ENCODE measurements at regions not wholly inside any gene's neighbourhood (a gene's known extent, or its start where the extent isn't known, plus 50 kb on each side); places are given as distances from the start of the nearest gene placed in this dataset.

- ChIA-PET POLR2A (no interaction called here), CTCF (no interaction called here)
- intact Hi-C loops (cut with micrococcal nuclease): no loop called here
- no peaks in the 10 kb centered on the region for H3K36me3 Mint-ChIP-seq (ENCODE audit: low read depth)
- DNase-seq: no peak
- H3K4me3 Mint-ChIP-seq: no peak overlapping the region
- TF ChIP-seq CTCF (IDR thresholded peaks at IDR 0.05): no peak
- ATAC-seq: no peak
- no peaks in the 10 kb centered on the region for H3K4me1 Mint-ChIP-seq (ENCODE audit: low read depth)
- H3K27me3 Mint-ChIP-seq: peaks cover 2% of the 10 kb centered on the region
- no peaks in the 10 kb centered on the region for H3K9me3 Mint-ChIP-seq
- no peak overlapping the region for H3K27ac Mint-ChIP-seq
Measured at GRCh38 chr21:16022921-16023320, 293.1 kb downstream of the USP25 start.

- no peaks in the 10 kb centered on the region for H3K27me3 Mint-ChIP-seq
- ATAC-seq: no peak
- intact Hi-C loops (cut with micrococcal nuclease): no loop called here
- no peaks in the 10 kb centered on the region for H3K4me1 Mint-ChIP-seq (ENCODE audit: low read depth)
- H3K4me3 Mint-ChIP-seq: no peak overlapping the region
- H3K27ac Mint-ChIP-seq: no peak overlapping the region
- CTCF ChIA-PET: no interaction called here
- H3K36me3 Mint-ChIP-seq (ENCODE audit: low read depth): no peaks in the 10 kb centered on the region
- POLR2A ChIA-PET: no interaction called here
- no peaks in the 10 kb centered on the region for H3K9me3 Mint-ChIP-seq
- DNase-seq: no peak
- no peak for TF ChIP-seq CTCF (IDR thresholded peaks at IDR 0.05)
Measured at GRCh38 chr21:16028142-16028541, 298.4 kb downstream of the USP25 start.

GRCh38 chr21:16028941-16029464 lies 299.2 kb downstream of the USP25 start:
- Mint-ChIP-seq H3K4me3 (no peak overlapping the region), H3K27me3 (no peaks in the 10 kb centered on the region), H3K4me1 (ENCODE audit: low read depth) (no peaks in the 10 kb centered on the region), H3K9me3 (no peaks in the 10 kb centered on the region), H3K27ac (no peak overlapping the region), H3K36me3 (ENCODE audit: low read depth) (no peaks in the 10 kb centered on the region)
- no peak for TF ChIP-seq CTCF (IDR thresholded peaks at IDR 0.05)
- CTCF ChIA-PET: no interaction called here
- intact Hi-C loops (cut with micrococcal nuclease): no loop called here
- POLR2A ChIA-PET: no interaction called here
- ATAC-seq (no peak), DNase-seq (no peak)

GRCh38 chr21:16033193-16033592 lies 303.4 kb downstream of the USP25 start:
- ChIA-PET CTCF (no interaction called here), POLR2A (no interaction called here)
- no peak overlapping the region for H3K27ac Mint-ChIP-seq
- H3K36me3 Mint-ChIP-seq (ENCODE audit: low read depth): no peaks in the 10 kb centered on the region
- no peaks in the 10 kb centered on the region for H3K9me3 Mint-ChIP-seq
- intact Hi-C loops (cut with micrococcal nuclease): no loop called here
- no peak overlapping the region for H3K4me3 Mint-ChIP-seq
- DNase-seq (no peak), ATAC-seq (no peak)
- peaks cover 4% of the 10 kb centered on the region for H3K4me1 Mint-ChIP-seq (ENCODE audit: low read depth)
- no peak for TF ChIP-seq CTCF (IDR thresholded peaks at IDR 0.05)
- H3K27me3 Mint-ChIP-seq: no peaks in the 10 kb centered on the region

GRCh38 chr21:16034446-16035190 lies 304.8 kb downstream of the USP25 start:
- POLR2A ChIA-PET: no interaction called here
- no peak for DNase-seq
- intact Hi-C loops (cut with micrococcal nuclease): no loop called here
- no peak overlapping the region for H3K27ac Mint-ChIP-seq
- H3K9me3 Mint-ChIP-seq: no peaks in the 10 kb centered on the region
- no peak for TF ChIP-seq CTCF (IDR thresholded peaks at IDR 0.05)
- H3K4me1 Mint-ChIP-seq (ENCODE audit: low read depth): peaks cover 4% of the 10 kb centered on the region
- no peaks in the 10 kb centered on the region for H3K36me3 Mint-ChIP-seq (ENCODE audit: low read depth)
- no peak for ATAC-seq
- H3K27me3 Mint-ChIP-seq: peaks cover 2% of the 10 kb centered on the region
- no peak overlapping the region for H3K4me3 Mint-ChIP-seq
- CTCF ChIA-PET: no interaction called here
